Smooth muscle cell (in vitro differentiated cells): ENCODE measurements at regions not wholly inside any gene's neighbourhood (a gene's known extent, or its start where the extent isn't known, plus 50 kb on each side); places are given as distances from the start of the nearest gene placed in this dataset.
"Not testable (repeated sequence)": the region's sequence is repeated elsewhere in the genome, so short reads cannot be mapped to it uniquely, and the experiment has no call there.

Source experiments
- DNase-seq: peaks from one replicate; lab custom pipeline; 2025; ENCODE audit not compliant: unreplicated experiment; lab: John Stamatoyannopoulos, UW
- H2AFZ ChIP-seq: fragments of 200-600 bp; sonication (generic); 2 replicates; pipeline ENCODE4 v1.6.0; 2016; ENCODE audit warnings: antibody characterized with exemption, low read depth, mild to moderate bottlenecking
- H3F3A ChIP-seq: fragments of 200-600 bp; sonication (generic); 2 replicates; pipeline ENCODE4 v1.6.0; 2017; ENCODE audit warnings: antibody characterized with exemption, low read depth
- H3K27ac ChIP-seq: fragments of 200-600 bp; sonication (generic); 2 replicates; pipeline ENCODE4 v1.5.1; 2016; ENCODE audit warnings: low read depth, mild to moderate bottlenecking
- H3K27me3 ChIP-seq: fragments of 200-600 bp; sonication (generic); 2 replicates; pipeline ENCODE4 v1.6.1; 2016; ENCODE audit warnings: low read depth, mild to moderate bottlenecking
- H3K36me3 ChIP-seq: fragments of 200-600 bp; sonication (generic); 2 replicates; pipeline ENCODE4 v1.5.1; 2016; ENCODE audit warnings: low read depth
- H3K4me1 ChIP-seq: fragments of 200-600 bp; sonication (generic); 2 replicates; pipeline ENCODE4 v1.5.1; 2016; ENCODE audit warnings: low read depth
- H3K4me2 ChIP-seq: fragments of 200-600 bp; sonication (generic); 2 replicates; pipeline ENCODE4 v1.6.0; 2016; ENCODE audit warnings: mild to moderate bottlenecking
- H3K4me3 ChIP-seq: fragments of 200-600 bp; sonication (generic); 2 replicates; pipeline ENCODE4 v1.5.1; 2016; ENCODE audit warnings: mild to moderate bottlenecking
- H3K79me2 ChIP-seq: fragments of 200-600 bp; sonication (generic); 2 replicates; pipeline ENCODE4 v1.6.0; 2016; ENCODE audit warnings: low read depth, mild to moderate bottlenecking
- H3K9ac ChIP-seq: fragments of 200-600 bp; sonication (generic); 2 replicates; pipeline ENCODE4 v1.6.0; 2016; ENCODE audit warnings: low read depth
- H3K9me3 ChIP-seq: fragments of 200-600 bp; sonication (generic); replicated peaks from 2 replicates; pipeline ENCODE4 v1.5.1; 2016; ENCODE audit warnings: low read depth
- H4K20me1 ChIP-seq: fragments of 200-600 bp; sonication (generic); 2 replicates; pipeline ENCODE4 v1.6.0; 2016; ENCODE audit warnings: low read depth
- CTCF ChIP-seq: fragments of 200-600 bp; sonication (generic); IDR thresholded peaks from 2 replicates; pipeline ENCODE4 v1.5.1; 2017; ENCODE audit warnings: borderline replicate concordance, mild to moderate bottlenecking, antibody characterized with exemption; ENCODE audit not compliant: insufficient read depth, poor library complexity, severe bottlenecking
- WGBS: methylation state at CpG from one replicate; pipeline ENCODE4 v1.1.7; 2016; ENCODE audit warnings: low lambda C conversion rate; 5-methylcytosine and 5-hydroxymethylcytosine counted together

- no peak overlapping the region for H3K27ac ChIP-seq
- no peaks in the 10 kb centered on the region for H3F3A ChIP-seq
- H3K4me1 ChIP-seq: peaks cover 11% of the 10 kb centered on the region
- no peaks in the 10 kb centered on the region for H4K20me1 ChIP-seq
- 93% methylated on average over 1 of the region's 1 CpG for WGBS
- peak overlapping the region; percentile 57 for H3K4me2 ChIP-seq
- H3K9me3 ChIP-seq: no peaks in the 10 kb centered on the region
- no peak for TF ChIP-seq CTCF
- peak overlapping the region; percentile 66 for H2AFZ ChIP-seq
- H3K4me3 ChIP-seq: no peak overlapping the region
- DNase-seq: no peak
- no peaks in the 10 kb centered on the region for H3K36me3 ChIP-seq
- H3K9ac ChIP-seq: no peak overlapping the region
- no peaks in the 10 kb centered on the region for H3K27me3 ChIP-seq
- H3K79me2 ChIP-seq: no peaks in the 10 kb centered on the region
These were observed 137.2 kb downstream of the MMUT start for GRCh38 chr6:49325891-49326290.

GRCh38 chr6:49322861-49323260 is 140.2 kb downstream of the MMUT start:
- H4K20me1 ChIP-seq: no peaks in the 10 kb centered on the region
- H3F3A ChIP-seq: no peaks in the 10 kb centered on the region
- no peak for DNase-seq
- 92% methylated on average over 1 of the region's 1 CpG for WGBS
- H3K27me3 ChIP-seq: no peaks in the 10 kb centered on the region
- no peaks in the 10 kb centered on the region for H3K79me2 ChIP-seq
- no peak overlapping the region for H3K9ac ChIP-seq
- H3K4me1 ChIP-seq: peaks cover 5% of the 10 kb centered on the region
- no peak for TF ChIP-seq CTCF
- no peaks in the 10 kb centered on the region for H3K9me3 ChIP-seq
- H3K27ac ChIP-seq: no peak overlapping the region
- no peak overlapping the region for H2AFZ ChIP-seq
- H3K36me3 ChIP-seq: no peaks in the 10 kb centered on the region
- H3K4me3 ChIP-seq: no peak overlapping the region
- H3K4me2 ChIP-seq: no peak overlapping the region

- 86% methylated on average over 2 of the region's 2 CpGs for WGBS
- H2AFZ ChIP-seq: no peak overlapping the region
- H3K4me3 ChIP-seq: no peak overlapping the region
- H3K79me2 ChIP-seq: no peaks in the 10 kb centered on the region
- no peak overlapping the region for H3K27ac ChIP-seq
- H3F3A ChIP-seq: no peaks in the 10 kb centered on the region
- peaks cover 4% of the 10 kb centered on the region for H3K4me1 ChIP-seq
- no peaks in the 10 kb centered on the region for H3K36me3 ChIP-seq
- H3K4me2 ChIP-seq: no peak overlapping the region
- no peak overlapping the region for H3K9ac ChIP-seq
- H3K9me3 ChIP-seq: no peaks in the 10 kb centered on the region
- no peaks in the 10 kb centered on the region for H4K20me1 ChIP-seq
- no peaks in the 10 kb centered on the region for H3K27me3 ChIP-seq
- no peak for DNase-seq
- TF ChIP-seq CTCF: no peak
These were observed 141.4 kb downstream of the MMUT start for GRCh38 chr6:49321561-49322072.

GRCh38 chr6:49305010-49305409 is 158.0 kb downstream of the MMUT start:
- Histone ChIP-seq H3K4me2 (no peak overlapping the region), H3K9me3 (no peaks in the 10 kb centered on the region), H3K4me1 (no peaks in the 10 kb centered on the region), H4K20me1 (no peaks in the 10 kb centered on the region), H3F3A (no peaks in the 10 kb centered on the region), H2AFZ (no peak overlapping the region), H3K27me3 (no peaks in the 10 kb centered on the region), H3K4me3 (no peak overlapping the region), H3K27ac (no peak overlapping the region), H3K36me3 (no peaks in the 10 kb centered on the region), H3K79me2 (no peaks in the 10 kb centered on the region), H3K9ac (no peak overlapping the region)
- no peak for TF ChIP-seq CTCF
- 95% methylated on average over 1 of the region's 1 CpG for WGBS
- DNase-seq: no peak

GRCh38 chr6:49304393-49304792 is 158.7 kb downstream of the MMUT start:
- not testable (repeated sequence) for H3K36me3 ChIP-seq, H3K27ac ChIP-seq, H3K4me3 ChIP-seq, H2AFZ ChIP-seq, H3K4me2 ChIP-seq, H3K27me3 ChIP-seq, H3K4me1 ChIP-seq, H3K79me2 ChIP-seq, H3K9me3 ChIP-seq, DNase-seq, H3F3A ChIP-seq, H3K9ac ChIP-seq, H4K20me1 ChIP-seq
- 88% methylated on average over 1 of the region's 1 CpG for WGBS
